ENCODE measurements at regions not wholly inside any gene's neighbourhood (a gene's known extent, or its start where the extent isn't known, plus 50 kb on each side); places are given as distances from the start of the nearest gene placed in this dataset.

- DNase-seq (peak in 1 of 2 donors; percentile 76), ATAC-seq (ENCODE audit: low FRiP score) (peak; percentile 59)
- H3K36me3 ChIP-seq (ENCODE audit: control insufficient read depth in 1 of 2, insufficient read depth in 2 of 2, low read length in 1 of 2): no peaks in the 10 kb centered on the region
- H3K4me3 ChIP-seq (ENCODE audit: low read length in 2 of 2): peak overlapping the region; percentile 47 to 76
- H3K4me1 ChIP-seq (ENCODE audit: control insufficient read depth in 1 of 2, insufficient read depth in 2 of 2, low read length in 2 of 2): no peaks in the 10 kb centered on the region
- no peak overlapping the region for H3K27ac ChIP-seq (ENCODE audit: low read depth in 1 of 2, low read length in 2 of 2)
- no peaks in the 10 kb centered on the region for H3K27me3 ChIP-seq (ENCODE audit: control insufficient read depth in 1 of 2, insufficient read depth in 2 of 2, low read length in 1 of 2)
- intact Hi-C loops (cut with DNase I): loop anchor here in 1 of 2 donors (10.0 kb wide), 1 partner anchor 261 kb away; the partner anchor contains the start of gene E2F7
- H3K9me3 ChIP-seq (ENCODE audit: control insufficient read depth, low read length): no peaks in the 10 kb centered on the region
- WGBS, 2 donors: 6 to 7% methylated on average over 28 to 30 of the region's 30 CpGs
Measured at GRCh38 chr12:77325511-77326236, 260.3 kb upstream of the E2F7 start.

DNA sequence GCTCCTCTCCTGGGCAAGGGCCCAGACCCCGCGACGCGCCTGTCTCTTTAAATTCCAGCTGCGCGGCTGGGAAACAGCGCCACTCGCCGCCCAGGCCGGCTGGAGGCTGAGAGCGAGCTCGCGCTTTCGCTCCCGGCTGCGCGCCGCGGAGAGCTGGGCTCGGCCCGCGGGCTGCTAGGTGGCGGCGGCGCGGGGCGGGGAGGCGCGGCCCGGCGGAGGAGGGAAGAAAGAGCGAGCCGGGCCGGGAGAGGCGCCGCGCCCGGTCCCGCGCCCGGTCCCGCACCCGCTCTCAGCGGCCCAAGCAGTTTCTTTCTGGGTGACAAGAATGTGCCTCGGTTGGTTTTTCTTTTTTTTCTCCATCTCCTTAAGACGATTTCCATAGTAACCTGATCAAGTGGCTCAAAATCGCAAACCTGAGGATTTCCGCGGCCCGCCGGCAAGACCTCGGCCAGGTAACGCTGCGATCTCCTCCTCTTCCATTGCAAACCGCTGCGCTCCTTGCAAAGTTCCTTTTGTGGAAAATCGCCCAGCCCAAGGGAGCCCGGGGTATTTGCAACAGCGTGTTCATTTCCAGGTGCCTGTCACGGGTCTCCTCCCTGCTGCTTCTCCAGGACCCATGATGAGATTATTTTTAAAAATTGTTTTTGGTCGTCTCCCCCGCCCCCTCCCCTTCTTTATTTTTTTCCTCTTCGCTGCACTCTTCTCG, 259.5 kb upstream of the E2F7 start:
- Histone ChIP-seq H3K9me3 (ENCODE audit: control insufficient read depth, low read length) (no peaks in the 10 kb centered on the region), H3K36me3 (ENCODE audit: control insufficient read depth in 1 of 2, insufficient read depth in 2 of 2, low read length in 1 of 2) (no peaks in the 10 kb centered on the region), H3K27me3 (ENCODE audit: control insufficient read depth in 1 of 2, insufficient read depth in 2 of 2, low read length in 1 of 2) (no peaks in the 10 kb centered on the region), H3K4me1 (ENCODE audit: control insufficient read depth in 1 of 2, insufficient read depth in 2 of 2, low read length in 2 of 2) (no peaks in the 10 kb centered on the region), H3K27ac (ENCODE audit: low read depth in 1 of 2, low read length in 2 of 2) (no peak overlapping the region), H3K4me3 (ENCODE audit: low read length in 2 of 2) (peak overlapping the region; percentile 76 to 87)
- 1% methylated on average over 59 to 64 of the region's 64 CpGs for WGBS, 2 donors
- ATAC-seq (ENCODE audit: low FRiP score) (peak; percentile 93), DNase-seq (peak; percentile 72 to 91)
- intact Hi-C loops (cut with DNase I): loop anchor here in 1 of 2 donors (10.0 kb wide), 1 partner anchor 260 kb away; the partner anchor contains the start of gene E2F7

GRCh38 chr12:77324416-77324762, 259.0 kb upstream of the E2F7 start:
- H3K9me3 ChIP-seq (ENCODE audit: control insufficient read depth, low read length): no peaks in the 10 kb centered on the region
- no peak for ATAC-seq (ENCODE audit: low FRiP score)
- peak overlapping the region; percentile 76 to 87 for H3K4me3 ChIP-seq (ENCODE audit: low read length in 2 of 2)
- H3K36me3 ChIP-seq (ENCODE audit: control insufficient read depth in 1 of 2, insufficient read depth in 2 of 2, low read length in 1 of 2): no peaks in the 10 kb centered on the region
- no peaks in the 10 kb centered on the region for H3K27me3 ChIP-seq (ENCODE audit: control insufficient read depth in 1 of 2, insufficient read depth in 2 of 2, low read length in 1 of 2)
- H3K27ac ChIP-seq (ENCODE audit: low read depth in 1 of 2, low read length in 2 of 2): no peak overlapping the region
- no peak for DNase-seq
- intact Hi-C loops (cut with DNase I): loop anchor here in 1 of 2 donors (10.0 kb wide), 1 partner anchor 260 kb away; the partner anchor contains the start of gene E2F7
- no peaks in the 10 kb centered on the region for H3K4me1 ChIP-seq (ENCODE audit: control insufficient read depth in 1 of 2, insufficient read depth in 2 of 2, low read length in 2 of 2)
- WGBS, 2 donors: 0 to 1% methylated on average over 15 of the region's 15 CpGs

DNA sequence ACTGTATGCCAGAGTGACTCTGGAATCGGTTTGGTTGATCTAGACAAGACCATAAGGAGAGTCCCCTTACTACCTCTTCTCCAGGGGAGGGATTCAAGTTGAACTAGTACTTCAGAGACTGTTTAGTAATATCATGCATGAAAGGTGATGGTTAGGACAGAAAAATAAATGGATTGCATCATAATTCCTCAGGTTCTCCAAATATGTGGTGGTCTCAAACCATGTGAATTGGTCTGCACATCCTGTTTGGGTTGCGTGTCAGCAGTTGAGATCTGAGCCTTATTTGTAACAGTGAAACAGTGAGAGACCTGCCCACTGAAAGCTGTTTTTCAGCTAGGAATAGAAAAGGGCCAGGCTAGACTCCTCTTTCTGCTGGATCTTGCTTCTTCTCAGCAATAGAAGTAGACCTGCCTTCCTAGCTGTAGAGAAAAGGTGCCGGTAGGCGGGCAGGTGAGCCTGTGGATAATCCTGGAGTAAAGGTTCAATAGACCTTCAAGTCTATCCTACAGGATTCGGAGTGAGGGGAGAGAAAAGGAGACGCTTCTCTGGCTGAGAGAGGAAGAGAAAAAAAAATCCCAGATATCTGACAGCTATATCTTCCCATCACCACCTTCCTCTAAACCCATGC, 258.5 kb upstream of the E2F7 start:
- no peaks in the 10 kb centered on the region for H3K36me3 ChIP-seq (ENCODE audit: control insufficient read depth in 1 of 2, insufficient read depth in 2 of 2, low read length in 1 of 2)
- no peak overlapping the region for H3K27ac ChIP-seq (ENCODE audit: low read depth in 1 of 2, low read length in 2 of 2)
- 76% methylated on average over 6 of the region's 6 CpGs for WGBS, 2 donors
- intact Hi-C loops (cut with DNase I): loop anchor here in 1 of 2 donors (10.0 kb wide), 1 partner anchor 259 kb away; the partner anchor contains the start of gene E2F7
- ATAC-seq (ENCODE audit: low FRiP score) (no peak), DNase-seq (no peak)
- no peak overlapping the region for H3K4me3 ChIP-seq (ENCODE audit: low read length in 2 of 2)
- H3K4me1 ChIP-seq (ENCODE audit: control insufficient read depth in 1 of 2, insufficient read depth in 2 of 2, low read length in 2 of 2): no peaks in the 10 kb centered on the region
- H3K9me3 ChIP-seq (ENCODE audit: control insufficient read depth, low read length): no peaks in the 10 kb centered on the region
- H3K27me3 ChIP-seq (ENCODE audit: control insufficient read depth in 1 of 2, insufficient read depth in 2 of 2, low read length in 1 of 2): no peaks in the 10 kb centered on the region

- intact Hi-C loops (cut with DNase I): no loop called here
- H3K36me3 ChIP-seq (ENCODE audit: control insufficient read depth in 1 of 2, insufficient read depth in 2 of 2, low read length in 1 of 2): no peaks in the 10 kb centered on the region
- H3K4me3 ChIP-seq (ENCODE audit: low read length in 2 of 2): no peak overlapping the region
- DNase-seq (no peak), ATAC-seq (ENCODE audit: low FRiP score) (no peak)
- H3K27me3 ChIP-seq (ENCODE audit: control insufficient read depth in 1 of 2, insufficient read depth in 2 of 2, low read length in 1 of 2): no peaks in the 10 kb centered on the region
- WGBS, 2 donors: 26 to 33% methylated on average over 2 of the region's 2 CpGs
- H3K27ac ChIP-seq (ENCODE audit: low read depth in 1 of 2, low read length in 2 of 2): no peak overlapping the region
- no peaks in the 10 kb centered on the region for H3K9me3 ChIP-seq (ENCODE audit: control insufficient read depth, low read length)
- no peaks in the 10 kb centered on the region for H3K4me1 ChIP-seq (ENCODE audit: control insufficient read depth in 1 of 2, insufficient read depth in 2 of 2, low read length in 2 of 2)
Measured at GRCh38 chr12:77319166-77319565, 253.8 kb upstream of the E2F7 start.

DNA sequence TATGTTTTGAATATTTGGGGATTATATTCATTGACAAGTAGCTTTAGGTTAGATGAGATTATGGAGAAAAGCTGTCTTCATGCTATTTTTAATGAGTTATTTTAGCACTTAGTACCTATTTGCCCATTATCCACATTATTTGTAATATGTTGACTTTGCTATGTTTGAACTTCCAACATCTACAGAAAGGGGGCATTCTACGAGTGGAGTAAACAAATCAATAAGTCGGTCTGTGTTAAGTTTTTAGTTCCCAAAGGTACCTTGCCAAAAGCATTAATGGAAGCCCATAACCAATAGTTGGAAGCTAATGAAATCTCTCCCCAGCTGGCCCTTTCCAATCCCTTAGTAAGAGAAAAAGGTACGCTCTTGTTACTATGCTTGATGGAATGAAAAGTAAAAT, 250.0 kb upstream of the E2F7 start:
- Histone ChIP-seq H3K4me3 (ENCODE audit: low read length in 2 of 2) (no peak overlapping the region), H3K27ac (ENCODE audit: low read depth in 1 of 2, low read length in 2 of 2) (no peak overlapping the region), H3K36me3 (ENCODE audit: control insufficient read depth in 1 of 2, insufficient read depth in 2 of 2, low read length in 1 of 2) (no peaks in the 10 kb centered on the region), H3K27me3 (ENCODE audit: control insufficient read depth in 1 of 2, insufficient read depth in 2 of 2, low read length in 1 of 2) (no peaks in the 10 kb centered on the region), H3K4me1 (ENCODE audit: control insufficient read depth in 1 of 2, insufficient read depth in 2 of 2, low read length in 2 of 2) (no peaks in the 10 kb centered on the region), H3K9me3 (ENCODE audit: control insufficient read depth, low read length) (no peaks in the 10 kb centered on the region)
- WGBS, 2 donors: 69 to 84% methylated on average over 3 of the region's 3 CpGs
- ATAC-seq (ENCODE audit: low FRiP score): no peak
- intact Hi-C loops (cut with DNase I): no loop called here
- no peak for DNase-seq

GRCh38 chr12:77314378-77315052, 249.1 kb upstream of the E2F7 start:
- ATAC-seq (ENCODE audit: low FRiP score) (no peak), DNase-seq (no peak)
- Histone ChIP-seq H3K4me1 (ENCODE audit: control insufficient read depth in 1 of 2, insufficient read depth in 2 of 2, low read length in 2 of 2) (no peaks in the 10 kb centered on the region), H3K27ac (ENCODE audit: low read depth in 1 of 2, low read length in 2 of 2) (no peak overlapping the region), H3K27me3 (ENCODE audit: control insufficient read depth in 1 of 2, insufficient read depth in 2 of 2, low read length in 1 of 2) (no peaks in the 10 kb centered on the region), H3K4me3 (ENCODE audit: low read length in 2 of 2) (no peak overlapping the region), H3K9me3 (ENCODE audit: control insufficient read depth, low read length) (no peaks in the 10 kb centered on the region), H3K36me3 (ENCODE audit: control insufficient read depth in 1 of 2, insufficient read depth in 2 of 2, low read length in 1 of 2) (no peaks in the 10 kb centered on the region)
- intact Hi-C loops (cut with DNase I): no loop called here
- whole genome bisulfite sequencing, 2 donors: 68 to 69% methylated on average over 2 of the region's 2 CpGs

GRCh38 chr12:77308056-77308455, 242.7 kb upstream of the E2F7 start:
- no peak for DNase-seq
- no peaks in the 10 kb centered on the region for H3K27me3 ChIP-seq (ENCODE audit: control insufficient read depth in 1 of 2, insufficient read depth in 2 of 2, low read length in 1 of 2)
- no peaks in the 10 kb centered on the region for H3K36me3 ChIP-seq (ENCODE audit: control insufficient read depth in 1 of 2, insufficient read depth in 2 of 2, low read length in 1 of 2)
- H3K9me3 ChIP-seq (ENCODE audit: control insufficient read depth, low read length): no peaks in the 10 kb centered on the region
- H3K4me3 ChIP-seq (ENCODE audit: low read length in 2 of 2): no peak overlapping the region
- H3K4me1 ChIP-seq (ENCODE audit: control insufficient read depth in 1 of 2, insufficient read depth in 2 of 2, low read length in 2 of 2): no peaks in the 10 kb centered on the region
- no peak for ATAC-seq (ENCODE audit: low FRiP score)
- H3K27ac ChIP-seq (ENCODE audit: low read depth in 1 of 2, low read length in 2 of 2): no peak overlapping the region
- WGBS, 2 donors: 84 to 91% methylated on average over 2 of the region's 2 CpGs
- intact Hi-C loops (cut with DNase I): no loop called here
